ENCODE measurements at regions not wholly inside any gene's neighbourhood (a gene's known extent, or its start where the extent isn't known, plus 50 kb on each side); places are given as distances from the start of the nearest gene placed in this dataset.

GRCh38 chr14:58762629-58763028 lies 124.9 kb downstream of the DACT1 start:
- Histone ChIP-seq H3K9me3 (replicated peaks in 1 of 2; ENCODE audit: control insufficient read depth in 1 of 2, insufficient read depth in 1 of 2, low read length in 2 of 2) (no peaks in the 10 kb centered on the region), H3K9ac (ENCODE audit: insufficient read depth, low read length, poor library complexity, severe bottlenecking) (no peak overlapping the region), H3K4me1 (ENCODE audit: control insufficient read depth in 1 of 2, insufficient read depth in 2 of 2, low read length in 2 of 2) (no peaks in the 10 kb centered on the region), H3K4me2 (replicated peaks; ENCODE audit: extremely low read depth, low read length, poor library complexity, severe bottlenecking) (no peak overlapping the region), H2AFZ (ENCODE audit: insufficient read depth, low read depth, low read length, poor library complexity, severe bottlenecking) (no peak overlapping the region), H3K79me2 (ENCODE audit: insufficient read depth, low read length) (no peaks in the 10 kb centered on the region), H3K27ac (ENCODE audit: low read depth in 1 of 2, low read length in 2 of 2) (no peak overlapping the region), H3K4me3 (replicated peaks in 1 of 3; ENCODE audit: low read depth in 2 of 3, low read length in 3 of 3) (no peak overlapping the region), H4K20me1 (ENCODE audit: insufficient read depth, low read length) (no peaks in the 10 kb centered on the region), H3K27me3 (ENCODE audit: control insufficient read depth in 2 of 2, insufficient read depth in 2 of 2, low read length in 2 of 2) (no peaks in the 10 kb centered on the region), H3K36me3 (replicated peaks in 1 of 2; ENCODE audit: control insufficient read depth in 1 of 2, insufficient read depth in 2 of 2, low read length in 2 of 2) (no peaks in the 10 kb centered on the region)
- no CpG with 5 or more reads among the region's 1 CpG for WGBS (ENCODE audit: insufficient coverage)
- Mint-ChIP-seq H3K36me3 (no peaks in the 10 kb centered on the region), H3K4me3 (no peak overlapping the region), H3K4me1 (no peaks in the 10 kb centered on the region), H3K27ac (no peak overlapping the region), H3K27me3 (ENCODE audit: low read depth in 3 of 3) (peaks cover 1 to 8% (median 4%) of the 10 kb centered on the region in 3 donors), H3K9me3 (peaks cover 0 to 7% (median 0%) of the 10 kb centered on the region in 7 donors)
- no peak for TF ChIP-seq CTCF (IDR thresholded peaks at IDR 0.05)
- DNase-seq = no peak
- intact Hi-C loops (cut with micrococcal nuclease) = no loop called here

GRCh38 chr14:58763210-58763609 lies 125.4 kb downstream of the DACT1 start:
- H2AFZ ChIP-seq (ENCODE audit: insufficient read depth, low read depth, low read length, poor library complexity, severe bottlenecking) = no peak overlapping the region
- Mint-ChIP-seq H3K9me3 (peaks cover 0 to 7% (median 0%) of the 10 kb centered on the region in 7 donors), H3K36me3 (no peaks in the 10 kb centered on the region), H3K27ac (no peak overlapping the region), H3K27me3 (ENCODE audit: low read depth in 3 of 3) (peaks cover 1 to 10% (median 4%) of the 10 kb centered on the region in 3 donors), H3K4me3 (no peak overlapping the region), H3K4me1 (no peaks in the 10 kb centered on the region)
- H3K4me1 ChIP-seq (ENCODE audit: control insufficient read depth in 1 of 2, insufficient read depth in 2 of 2, low read length in 2 of 2) = no peaks in the 10 kb centered on the region
- WGBS (ENCODE audit: insufficient coverage) = 60% methylated on average over 1 of the region's 4 CpGs
- H3K79me2 ChIP-seq (ENCODE audit: insufficient read depth, low read length) = no peaks in the 10 kb centered on the region
- no peak for DNase-seq
- no peak overlapping the region for H3K27ac ChIP-seq (ENCODE audit: low read depth in 1 of 2, low read length in 2 of 2)
- no peak overlapping the region for H3K9ac ChIP-seq (ENCODE audit: insufficient read depth, low read length, poor library complexity, severe bottlenecking)
- intact Hi-C loops (cut with micrococcal nuclease) = no loop called here
- H3K4me2 ChIP-seq (replicated peaks; ENCODE audit: extremely low read depth, low read length, poor library complexity, severe bottlenecking) = no peak overlapping the region
- H4K20me1 ChIP-seq (ENCODE audit: insufficient read depth, low read length) = no peaks in the 10 kb centered on the region
- H3K36me3 ChIP-seq (replicated peaks in 1 of 2; ENCODE audit: control insufficient read depth in 1 of 2, insufficient read depth in 2 of 2, low read length in 2 of 2) = no peaks in the 10 kb centered on the region
- no peak for TF ChIP-seq CTCF (IDR thresholded peaks at IDR 0.05)
- H3K9me3 ChIP-seq (replicated peaks in 1 of 2; ENCODE audit: control insufficient read depth in 1 of 2, insufficient read depth in 1 of 2, low read length in 2 of 2) = no peaks in the 10 kb centered on the region
- no peak overlapping the region for H3K4me3 ChIP-seq (replicated peaks in 1 of 3; ENCODE audit: low read depth in 2 of 3, low read length in 3 of 3)
- no peaks in the 10 kb centered on the region for H3K27me3 ChIP-seq (ENCODE audit: control insufficient read depth in 2 of 2, insufficient read depth in 2 of 2, low read length in 2 of 2)

Data from CD14-positive monocyte (primary cell).